GM12878 (cell line): ENCODE measurements at regions not wholly inside any gene's neighbourhood (a gene's known extent, or its start where the extent isn't known, plus 50 kb on each side); places are given as distances from the start of the nearest gene placed in this dataset.

Source experiments
- ATAC-seq: fragments of 200-7000 bp; cut with Tn5 transposase; 3 replicates; pipeline ENCODE4 v1.9.1; 2020; ENCODE audit warnings: mild to moderate bottlenecking, moderate library complexity
- BruUV-seq: library from RNA; stranded (reverse); fragments of 400-500 nt; replicated peaks from 2 replicates; lab custom pipeline; 2021; lab: Mats Ljungman, UMichigan
- CTCF ChIA-PET: fragments of 300-600 bp; sonication (Branson Sonifier 250); formaldehyde crosslinking; extraction: SDS; loops from one replicate; lab custom pipeline; 2021; ENCODE audit warnings: inconsistent platforms; lab: Yijun Ruan, JAX
- POLR2A ChIA-PET: fragments of 350-600 bp; formaldehyde crosslinking; extraction: SDS; loops from one replicate; lab custom pipeline; 2021; ENCODE audit warnings: inconsistent platforms; lab: Charles Lee
- RAD21 ChIA-PET: fragments of 300-600 bp; sonication (Branson Sonifier 250); formaldehyde crosslinking; loops from one replicate; lab custom pipeline; 2023; ENCODE audit warnings: antibody characterized with exemption; ENCODE audit not compliant: unreplicated experiment; lab: Charles Lee
- SMC1A ChIA-PET: fragments of 300-600 bp; sonication (Branson Sonifier 250); formaldehyde crosslinking; loops from one replicate; lab custom pipeline; 2023; ENCODE audit not compliant: unreplicated experiment, uncharacterized antibody; lab: Charles Lee
- DNase-seq: peaks from one replicate; pipeline ENCODE4 v3.0.0-alpha.2; 2011; ENCODE audit warnings: low read depth, low spot score
- FAIRE-seq: peaks from 3 replicates; lab custom pipeline; 2011; peaks lifted over from hg19 to GRCh38; lab: Jason Lieb, UNC
- H2AFZ ChIP-seq: 2 replicates; pipeline ENCODE4 v1.6.0; 2011; ENCODE audit warnings: low read depth, low read length, control low read depth; ENCODE audit not compliant: control insufficient read depth
- H3K27ac ChIP-seq: 2 replicates; pipeline ENCODE4 v1.5.1; 2011; ENCODE audit warnings: control low read depth; ENCODE audit not compliant: control insufficient read depth, insufficient read depth
- H3K27me3 ChIP-seq, 2 experiments: replicated peaks in 1 of 2; 2 replicates each; pipeline versions ENCODE4 v1.6.0 to v1.6.1; 2011; ENCODE audit warnings: low read length in 1 of 2; ENCODE audit not compliant: control insufficient read depth in 2 of 2, insufficient read depth in 2 of 2
- H3K36me3 ChIP-seq, 2 experiments: 2 replicates each; pipeline ENCODE4 v1.5.1; 2011; ENCODE audit warnings: low read length in 1 of 2; ENCODE audit not compliant: control insufficient read depth in 2 of 2, insufficient read depth in 2 of 2
- H3K4me1 ChIP-seq: 2 replicates; pipeline ENCODE4 v1.6.1; 2011; ENCODE audit warnings: mild to moderate bottlenecking, low read length, moderate library complexity, mixed read lengths; ENCODE audit not compliant: control insufficient read depth, insufficient read depth
- H3K4me2 ChIP-seq: 2 replicates; pipeline ENCODE4 v1.6.0; 2011; ENCODE audit warnings: control low read depth; ENCODE audit not compliant: control insufficient read depth, insufficient read depth
- H3K4me3 ChIP-seq: fragments of 200-600 bp; sonication (generic); 2 replicates; pipeline ENCODE4 v1.5.1; 2016
- H3K79me2 ChIP-seq: 2 replicates; pipeline ENCODE4 v1.6.0; 2011; ENCODE audit warnings: low read length; ENCODE audit not compliant: control insufficient read depth, insufficient read depth
- H3K9ac ChIP-seq: 2 replicates; pipeline ENCODE4 v1.8.0; 2011; ENCODE audit warnings: low read length, control low read depth, mixed read lengths; ENCODE audit not compliant: control insufficient read depth, insufficient read depth
- H3K9me3 ChIP-seq: replicated peaks from 3 replicates; pipeline ENCODE4 v1.5.1; 2011; ENCODE audit warnings: mild to moderate bottlenecking, low read length; ENCODE audit not compliant: control insufficient read depth, insufficient read depth
- H4K20me1 ChIP-seq: 2 replicates; pipeline ENCODE4 v1.6.0; 2011; ENCODE audit not compliant: control insufficient read depth, insufficient read depth
- ATF3 ChIP-seq: IDR thresholded peaks from 2 replicates; pipeline ENCODE4 v1.6.1; 2011; ENCODE audit warnings: low read depth, mild to moderate bottlenecking, low read length, moderate library complexity, borderline replicate concordance; ENCODE audit errors: extremely low read depth
- E2F4 ChIP-seq: IDR thresholded peaks from 2 replicates; pipeline ENCODE4 v1.6.1; 2012; ENCODE audit warnings: low read depth, low read length, improper control_type of control experiment
- MAX ChIP-seq: IDR thresholded peaks from 2 replicates; pipeline ENCODE4 v1.6.1; 2012; ENCODE audit warnings: low read depth, low read length, improper control_type of control experiment
- MTA2 ChIP-seq: fragments of 450-650 bp; IDR thresholded peaks from 2 replicates; pipeline ENCODE4 v1.6.1; 2016; ENCODE audit warnings: low read depth, mild to moderate bottlenecking, moderate library complexity
- MTA3 ChIP-seq: IDR thresholded peaks from 2 replicates; pipeline ENCODE4 v1.6.1; 2012; ENCODE audit warnings: low read length, inconsistent platforms, borderline replicate concordance
- MYC ChIP-seq: IDR thresholded peaks from 2 replicates; pipeline ENCODE4 v1.6.1; 2011; ENCODE audit warnings: mild to moderate bottlenecking, low read length, moderate library complexity, inconsistent platforms; ENCODE audit not compliant: insufficient read depth, insufficient replicate concordance, insufficient read length, severe bottlenecking
- NR2C1 ChIP-seq: fragments of 450-650 bp; IDR thresholded peaks from 2 replicates; pipeline ENCODE4 v1.6.1; 2017; ENCODE audit warnings: antibody characterized with exemption, mild to moderate bottlenecking, moderate library complexity
- NR2C2 ChIP-seq: IDR thresholded peaks from 2 replicates; pipeline ENCODE4 v1.6.1; 2011; ENCODE audit warnings: borderline replicate concordance, low read depth; ENCODE audit not compliant: control insufficient read depth, insufficient read length
- ZSCAN29 ChIP-seq: fragments of 450-650 bp; IDR thresholded peaks from 2 replicates; pipeline ENCODE4 v1.6.1; 2017; ENCODE audit warnings: mild to moderate bottlenecking, moderate library complexity
- WGBS: methylation state at CpG from one replicate; pipeline ENCODE4 v1.1.6; 2016; ENCODE audit warnings: low lambda C conversion rate; ENCODE audit not compliant: insufficient replicate concordance, insufficient coverage; ENCODE audit errors: missing lambda C conversion rate; 5-methylcytosine and 5-hydroxymethylcytosine counted together
- in situ Hi-C: fragments of 300-500 bp; cut with MboI; formaldehyde crosslinking; loops from 9 replicates; pipeline ENCODE4 v1.14.3; 2018; ENCODE audit warnings: mixed read lengths
- intact Hi-C: fragments of 100-400 bp; cut with micrococcal nuclease; formaldehyde crosslinking; loops from one replicate; pipeline ENCODE4 v1.14.2; 2022; ENCODE audit not compliant: unreplicated experiment

GRCh38 chr10:118504467-118505205, 90.8 kb downstream of the PRLHR start:
- ChIA-PET CTCF (no interaction called here), RAD21 (no interaction called here), POLR2A (no interaction called here), SMC1A (no interaction called here)
- H3K4me1 ChIP-seq, result no peaks in the 10 kb centered on the region
- H4K20me1 ChIP-seq, result no peaks in the 10 kb centered on the region
- no peaks in the 10 kb centered on the region for H3K79me2 ChIP-seq
- H3K27ac ChIP-seq, result no peak overlapping the region
- no peak for ATAC-seq
- WGBS, result 36% methylated on average over 7 of the region's 7 CpGs
- no peaks in the 10 kb centered on the region for H3K9me3 ChIP-seq
- no peak for DNase-seq
- H3K27me3 ChIP-seq, result 0 out of 4 replicates have a peak, but pooled peaks cover 0 to 1% of the 10 kb centered on the region in 2 experiments
- no peaks in the 10 kb centered on the region for H3K36me3 ChIP-seq
- peak; percentile 64 for FAIRE-seq
- in situ Hi-C loops, result no loop called here
- BruUV-seq, result no TSS peak
- no peak for TF ChIP-seq MTA2
- TF ChIP-seq MTA3, result no peak
- TF ChIP-seq NR2C1, result no peak
- no peak for TF ChIP-seq E2F4
- TF ChIP-seq NR2C2, result no peak
- TF ChIP-seq ATF3, result no peak
- no peak for TF ChIP-seq ZSCAN29
- TF ChIP-seq MYC, result no peak
- no peak for TF ChIP-seq MAX
- no peak overlapping the region for H3K4me2 ChIP-seq
- no peak overlapping the region for H3K4me3 ChIP-seq
- no peak overlapping the region for H2AFZ ChIP-seq
- no peak overlapping the region for H3K9ac ChIP-seq
- intact Hi-C loops, result no loop called here
